Ureter (tissue), 1 donor: ENCODE measurements at regions not wholly inside any gene's neighbourhood (a gene's known extent, or its start where the extent isn't known, plus 50 kb on each side); places are given as distances from the start of the nearest gene placed in this dataset.
A peak's percentile ranks its signal among the peaks of the same experiment; 100 is the strongest.

ENCODE experiments used
- DNase-seq: peaks from one replicate; pipeline ENCODE4 v3.0.0-alpha.2; 2020; ENCODE audit warnings: low spot score
- donor health status: DM: yes; HTN: yes; CAD: no.

DNA sequence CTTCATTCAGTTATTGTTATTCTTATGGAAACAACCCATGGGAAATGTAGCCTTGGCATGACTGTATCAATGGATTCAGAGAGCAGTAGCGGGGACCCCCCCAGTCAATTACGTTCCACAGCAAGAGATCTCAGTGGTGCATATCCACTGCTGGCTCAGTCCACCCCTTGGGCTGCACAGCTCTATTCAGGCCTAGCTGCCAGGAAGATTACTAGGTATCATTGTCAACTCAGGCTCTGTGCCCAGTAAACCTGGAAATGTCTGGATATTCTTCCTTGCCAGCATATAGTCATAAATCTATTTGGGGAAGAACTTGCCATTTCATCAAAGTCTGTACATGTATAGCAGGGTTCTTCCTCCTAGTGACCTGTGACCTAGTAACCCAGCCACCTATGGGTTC is 128.1 kb upstream of the CCDC54 start:
- DNase-seq = no peak

DNA sequence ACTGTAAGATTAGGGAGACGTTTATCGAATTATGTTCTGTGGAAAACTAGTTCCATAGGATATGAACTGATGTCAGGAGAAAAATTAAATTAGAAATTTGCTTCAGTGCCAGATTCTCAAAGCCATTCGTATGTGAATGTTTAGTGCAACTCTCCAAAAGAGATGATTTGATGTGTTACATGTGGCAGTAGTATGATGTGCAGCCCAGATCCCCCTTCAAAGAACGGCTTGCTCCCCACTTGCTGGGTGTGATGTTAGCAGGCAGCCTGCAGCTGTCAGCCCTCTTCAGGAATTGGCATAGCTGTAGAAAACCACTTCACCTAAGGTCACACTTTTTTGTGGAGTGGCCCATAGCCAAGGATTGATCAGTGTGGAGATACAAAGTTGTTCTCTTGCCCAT is 127.0 kb upstream of the CCDC54 start:
- no peak for DNase-seq

DNA sequence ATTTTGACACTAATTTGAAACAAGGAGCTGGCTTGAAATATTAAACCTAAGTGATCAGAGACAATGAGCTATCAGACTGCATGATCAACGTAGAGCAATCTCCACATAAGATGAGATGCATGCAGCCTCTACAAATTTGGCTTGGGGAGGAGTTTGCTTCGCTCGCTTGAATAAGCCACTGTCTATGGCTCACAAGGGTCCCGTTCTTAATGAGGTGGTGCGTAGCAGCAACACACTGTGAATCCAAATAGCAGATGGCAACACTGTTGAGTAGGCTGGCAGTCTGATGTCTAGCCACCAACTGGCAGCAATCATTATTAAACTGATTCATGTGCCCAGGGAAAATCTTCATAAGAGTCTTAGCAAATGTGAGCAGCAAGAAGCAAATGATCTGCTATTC is 125.4 kb upstream of the CCDC54 start:
- no peak for DNase-seq

DNA sequence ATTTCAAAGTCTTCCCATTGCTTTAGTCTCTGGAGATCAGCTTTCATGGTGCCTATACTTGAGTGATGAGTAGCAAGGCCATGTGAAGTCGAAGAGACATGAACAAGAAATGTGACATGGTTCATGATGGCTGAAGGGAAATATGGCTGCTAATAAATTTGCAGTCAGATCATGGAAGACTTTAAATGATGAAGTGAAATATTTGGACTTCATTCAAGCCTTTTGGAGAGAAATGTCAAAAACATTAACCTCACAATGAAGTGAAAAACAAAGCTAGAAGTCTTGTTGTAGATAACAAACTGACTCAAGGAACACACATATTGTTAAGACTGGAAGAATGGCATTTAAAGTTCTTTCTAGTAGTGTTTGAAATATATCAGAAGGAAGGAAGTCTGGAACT is 120.3 kb upstream of the CCDC54 start:
- DNase-seq = no peak

DNA sequence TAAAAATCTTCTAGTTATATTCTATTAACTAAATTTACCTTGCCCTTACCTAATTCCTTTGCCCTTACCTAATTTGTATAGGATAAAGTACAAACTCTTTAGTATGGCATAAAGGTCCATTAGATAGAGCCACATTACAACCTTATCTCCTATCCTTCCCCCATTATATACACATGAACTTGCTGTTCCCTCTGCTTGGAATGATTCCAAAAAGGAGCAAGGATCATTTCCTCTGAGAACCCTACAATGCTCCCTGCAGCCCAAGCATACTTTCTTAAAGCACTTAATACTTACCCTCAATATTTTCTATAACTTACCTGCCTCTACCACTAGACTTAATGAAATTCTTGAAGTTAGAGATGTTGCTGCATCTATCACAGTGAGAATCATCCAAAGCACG is 118.9 kb upstream of the CCDC54 start:
- DNase-seq = no peak

DNA sequence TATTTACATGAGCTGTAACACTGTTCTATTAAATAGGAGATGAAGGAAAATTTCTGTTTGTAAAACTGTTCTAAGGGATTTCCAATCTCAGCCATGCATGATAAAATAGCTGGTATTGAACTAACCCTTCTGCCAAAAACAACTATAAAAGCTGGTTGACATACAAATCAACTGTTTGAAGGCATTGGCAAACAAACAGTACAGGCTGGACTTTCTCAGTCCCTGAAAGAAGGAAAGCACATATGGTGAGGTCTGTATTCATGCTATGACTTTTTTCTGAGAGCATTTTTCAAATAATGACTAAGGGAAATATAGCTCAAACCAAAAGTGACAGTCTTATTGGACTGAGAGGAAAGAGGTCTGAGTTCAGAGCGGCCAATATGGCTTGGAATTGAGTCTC is 117.0 kb upstream of the CCDC54 start:
- DNase-seq = no peak

DNA sequence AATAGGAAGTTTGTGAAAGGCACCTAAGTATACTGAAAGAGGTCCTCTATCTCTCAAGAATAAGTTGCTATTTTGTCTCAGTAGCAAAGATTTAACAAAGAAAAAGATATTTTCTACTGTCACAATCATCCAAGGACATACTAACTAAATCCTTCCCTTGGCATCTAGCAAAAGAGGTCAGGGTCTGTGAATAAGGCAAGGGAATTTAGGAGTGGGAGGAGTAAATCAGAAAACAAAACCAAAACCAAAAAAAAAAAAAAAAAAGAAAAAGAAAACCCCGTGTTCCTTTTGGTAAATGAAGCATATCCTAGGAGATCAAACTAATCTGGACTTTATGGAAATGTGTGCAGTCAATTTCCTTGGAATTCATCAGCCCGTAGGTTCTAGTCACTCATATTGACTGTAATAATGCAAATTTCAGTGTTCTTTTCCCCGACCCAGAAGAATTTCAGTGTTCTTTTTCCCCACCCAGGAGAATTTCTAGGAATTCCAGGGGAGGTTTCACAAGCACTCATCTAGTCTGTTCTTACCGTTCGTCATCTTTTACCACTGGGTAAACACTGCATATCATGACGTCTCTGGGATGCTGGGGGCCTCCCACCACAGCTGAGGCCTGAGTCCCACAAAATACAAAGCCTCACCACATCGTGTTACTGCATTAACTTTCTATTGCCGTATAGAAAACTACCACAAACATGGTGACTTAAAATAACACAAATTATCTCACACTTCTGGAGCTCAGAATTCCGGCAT is 113.8 kb upstream of the CCDC54 start:
- no peak for DNase-seq

DNA sequence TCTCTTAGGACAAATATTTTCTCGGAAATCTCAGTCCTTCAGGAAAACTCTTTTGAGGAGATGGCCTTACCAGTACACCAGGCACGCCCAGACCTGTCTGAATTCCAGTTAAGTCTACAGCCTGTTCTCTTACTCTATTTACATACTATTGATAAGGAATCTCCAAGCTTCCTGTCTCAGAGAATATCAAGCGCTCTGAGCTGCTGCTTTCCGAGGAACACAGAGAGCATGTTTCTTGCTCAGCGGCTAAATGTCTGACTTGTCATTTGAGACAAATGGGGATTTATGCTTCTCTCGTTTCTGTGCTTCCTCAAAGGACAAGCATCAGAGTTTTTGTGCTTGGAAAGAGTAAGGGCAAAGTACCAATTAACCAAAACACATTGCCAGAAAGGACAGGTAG is 112.4 kb upstream of the CCDC54 start:
- peak; percentile 51 for DNase-seq

DNA sequence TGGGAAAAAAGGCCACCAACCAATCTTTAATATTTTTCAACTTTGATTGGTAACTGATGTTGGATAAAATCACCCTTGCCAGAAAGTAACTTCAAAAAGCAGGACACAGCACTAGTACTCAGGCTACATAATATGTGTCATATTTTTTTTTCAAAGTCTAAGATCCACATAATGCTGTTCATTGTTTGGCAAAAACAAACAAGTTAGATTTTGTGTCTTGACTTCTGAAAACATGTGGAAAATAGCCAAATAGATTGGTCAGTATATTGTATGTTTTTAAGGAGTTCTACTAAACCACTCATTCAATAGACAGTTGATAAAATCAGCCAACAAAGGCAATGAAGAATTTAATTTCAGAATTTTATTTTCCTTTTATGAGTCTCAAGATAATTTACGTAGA is 111.7 kb upstream of the CCDC54 start:
- no peak for DNase-seq

DNA sequence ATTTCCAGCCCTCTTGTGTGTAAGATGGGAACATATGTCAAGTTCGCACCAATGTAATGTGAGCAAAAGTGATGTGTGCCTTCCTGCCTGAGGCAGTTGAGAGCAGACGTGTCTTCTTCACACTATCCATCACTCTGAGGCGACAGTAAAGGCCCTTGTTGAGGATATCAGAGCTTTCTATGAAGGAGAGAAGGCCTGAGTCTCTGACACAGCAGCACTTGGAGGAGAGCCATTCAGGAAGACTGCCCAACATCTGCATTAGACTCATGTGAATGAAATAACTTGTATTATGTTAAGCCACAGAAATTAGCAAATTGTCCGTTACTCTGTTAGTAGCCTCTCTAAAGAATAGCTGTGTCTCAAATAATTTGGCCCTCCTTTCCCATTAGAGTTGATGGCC is 108.8 kb upstream of the CCDC54 start:
- no peak for DNase-seq

DNA sequence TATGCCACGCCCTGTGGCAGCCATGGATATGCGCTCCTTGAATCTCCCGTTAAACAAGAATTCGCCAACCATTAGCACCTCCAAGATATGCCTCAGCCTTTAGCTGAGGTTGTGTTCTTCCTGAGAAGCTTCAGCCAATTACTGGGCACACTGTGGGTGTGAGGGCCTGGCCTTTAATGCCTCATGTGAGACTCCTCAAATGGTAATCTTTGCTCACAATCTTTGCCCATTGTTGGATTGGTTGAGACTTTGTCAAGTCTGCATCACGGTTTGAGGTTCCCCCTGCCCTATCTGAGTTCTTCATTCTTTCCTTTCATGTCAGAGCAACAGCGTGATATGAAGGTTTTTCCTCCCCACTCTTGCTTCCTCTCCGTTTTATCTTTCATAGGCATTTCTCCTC is 108.1 kb upstream of the CCDC54 start:
- DNase-seq = no peak

DNA sequence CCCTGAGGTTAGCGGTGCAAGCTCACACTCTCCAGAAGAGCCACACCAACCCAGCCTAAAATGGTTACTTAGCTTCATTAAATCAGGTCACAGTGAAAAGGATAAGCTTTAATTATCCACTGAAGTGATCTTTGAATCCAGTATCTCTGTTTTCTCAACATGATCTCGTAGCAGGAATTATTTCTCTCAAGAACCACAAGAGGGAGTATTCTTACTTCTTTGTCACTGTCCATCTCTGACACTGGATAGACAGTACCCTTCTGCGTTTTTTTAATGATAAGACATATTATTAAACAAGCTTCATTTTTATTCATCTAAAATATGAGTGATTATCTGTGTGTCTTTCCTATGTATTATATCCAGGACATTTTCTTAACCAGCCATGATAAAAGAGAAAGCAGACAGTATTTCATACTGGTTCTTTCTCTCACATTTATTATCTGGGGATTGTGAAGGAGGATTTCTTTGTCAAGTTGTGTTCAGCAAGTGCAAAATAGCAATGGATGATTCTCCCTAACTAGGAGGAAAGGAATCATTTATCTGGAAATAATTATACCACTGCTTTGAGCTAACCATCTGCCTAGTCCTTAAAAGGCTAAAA is 105.4 kb upstream of the CCDC54 start:
- DNase-seq = no peak

DNA sequence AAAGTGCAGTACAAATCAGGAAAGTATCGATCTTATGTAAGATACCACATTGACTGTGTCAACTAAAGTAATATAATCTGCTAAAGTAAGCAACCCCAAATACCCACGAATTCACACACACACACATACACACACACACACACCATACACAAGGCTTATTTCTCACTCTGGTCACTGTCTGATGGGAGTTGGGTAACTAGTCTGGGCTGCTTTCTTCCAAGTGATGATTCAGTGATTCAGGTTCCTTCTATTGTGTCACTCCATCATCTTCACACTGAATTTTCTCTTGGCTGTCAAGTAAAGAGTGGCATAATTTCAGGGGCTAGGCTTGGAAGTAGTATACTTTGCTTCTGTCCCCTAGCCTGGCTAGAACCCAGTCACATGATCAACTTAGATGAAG is 104.8 kb upstream of the CCDC54 start:
- DNase-seq = no peak

DNA sequence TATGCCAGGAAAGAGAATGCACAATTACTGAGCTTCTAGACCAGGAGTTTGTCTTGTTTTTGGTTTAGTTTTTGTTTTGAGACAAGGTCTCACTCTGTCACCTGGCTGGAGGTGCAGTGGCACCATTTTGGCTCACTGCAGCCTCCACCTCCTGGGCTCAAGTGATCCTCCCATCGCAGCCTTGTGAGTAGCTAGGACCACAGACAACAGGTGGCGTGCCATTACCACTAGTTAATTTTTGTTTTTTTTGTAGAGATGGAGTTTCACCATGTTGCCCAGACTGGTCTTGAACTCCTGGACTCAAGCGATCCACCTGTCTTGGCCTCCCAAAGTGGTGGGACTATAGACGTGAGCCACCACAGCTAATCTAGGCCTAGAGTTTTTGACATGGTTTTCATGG is 104.4 kb upstream of the CCDC54 start:
- DNase-seq = no peak

DNA sequence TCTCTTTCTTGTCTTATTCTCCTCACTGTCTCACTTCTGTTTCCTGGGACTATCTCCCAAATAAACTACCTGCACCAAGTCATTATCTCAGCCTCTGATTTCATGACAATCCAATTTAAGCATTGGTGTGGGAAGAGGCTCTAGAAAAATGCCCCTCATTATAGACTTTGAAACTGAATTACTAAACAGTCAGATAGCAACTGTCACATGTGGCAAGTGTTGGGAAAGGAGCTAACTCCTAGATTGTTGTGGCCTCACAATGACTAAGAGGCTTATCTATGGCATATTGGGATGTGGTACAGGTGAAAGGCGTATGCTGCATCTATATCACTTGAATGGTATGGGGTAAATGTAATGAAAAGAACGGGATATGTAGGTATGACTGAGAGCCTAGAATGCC is 103.5 kb upstream of the CCDC54 start:
- no peak for DNase-seq

DNA sequence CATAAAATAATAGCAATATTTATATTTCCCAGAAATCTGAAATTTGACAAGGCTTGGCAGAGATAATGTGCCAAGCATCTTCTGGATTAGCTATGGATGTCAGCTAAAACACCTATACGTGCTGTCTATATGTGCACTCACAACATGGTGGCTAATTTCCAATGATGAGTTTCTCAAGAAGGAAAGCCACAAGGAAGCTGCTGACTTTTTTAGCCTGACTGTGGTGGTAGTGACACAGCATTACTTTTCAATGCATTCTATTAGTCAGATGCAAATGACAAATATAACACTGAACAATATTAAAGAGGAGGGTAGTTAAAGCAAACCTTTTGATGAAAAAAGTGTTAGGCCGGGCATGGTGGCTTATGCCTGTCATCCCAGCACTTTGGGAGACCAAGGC is 101.7 kb upstream of the CCDC54 start:
- no peak for DNase-seq

DNA sequence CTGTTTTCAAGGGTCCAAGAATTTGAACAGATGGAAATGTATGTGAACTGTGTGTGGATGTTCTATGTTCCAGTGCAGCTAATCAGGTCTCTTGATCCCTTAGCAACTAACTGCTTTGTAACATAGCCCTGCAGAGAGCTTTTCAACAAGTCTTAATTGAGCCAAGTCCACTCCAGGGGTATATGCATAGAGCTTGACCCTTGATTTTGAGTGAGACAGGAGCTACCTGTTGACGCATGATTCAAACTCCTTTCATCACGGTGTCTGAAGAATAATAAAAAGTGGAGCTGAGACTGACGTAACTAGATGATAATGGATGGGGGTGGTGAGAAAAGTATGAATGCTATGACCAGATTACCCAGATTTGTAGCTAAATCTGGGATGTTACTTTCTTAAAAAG is 93.3 kb upstream of the CCDC54 start:
- no peak for DNase-seq

DNA sequence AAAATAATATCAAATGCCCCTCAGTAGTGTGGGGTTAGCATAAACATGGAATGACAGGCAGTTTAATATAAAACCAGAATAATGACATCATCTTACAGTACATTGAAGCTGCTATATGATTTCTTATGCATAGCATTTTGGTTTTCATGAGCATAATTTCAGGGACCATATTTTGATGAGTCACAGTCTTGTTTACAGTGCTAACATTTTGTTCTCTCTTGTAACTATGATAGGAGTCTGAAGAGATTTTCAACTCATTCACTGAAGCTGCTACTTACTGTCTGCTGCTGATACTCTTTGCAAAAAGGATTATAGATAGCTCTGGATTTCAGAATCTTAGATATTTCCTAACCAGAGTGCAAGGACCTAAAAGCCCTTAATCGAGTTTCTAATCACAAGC is 92.6 kb upstream of the CCDC54 start:
- no peak for DNase-seq

DNA sequence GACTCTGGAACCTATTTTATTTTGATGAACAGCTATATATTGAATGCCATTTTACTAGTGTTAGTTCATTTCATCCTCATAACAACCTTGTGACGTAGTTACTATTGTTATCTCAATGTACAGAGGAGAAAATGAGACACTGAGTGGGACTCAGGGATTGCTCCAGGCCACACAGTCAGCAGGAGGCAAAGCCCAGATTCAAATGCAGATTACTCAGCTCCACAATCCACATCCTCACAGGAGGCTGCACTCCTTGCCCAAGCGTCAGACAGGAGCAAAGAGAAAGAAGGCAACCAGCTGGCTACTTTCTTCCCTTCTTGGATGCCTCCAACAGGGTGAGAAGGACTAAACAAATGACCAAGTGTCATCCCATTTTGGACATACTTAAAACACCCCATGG is 92.0 kb upstream of the CCDC54 start:
- no peak for DNase-seq

DNA sequence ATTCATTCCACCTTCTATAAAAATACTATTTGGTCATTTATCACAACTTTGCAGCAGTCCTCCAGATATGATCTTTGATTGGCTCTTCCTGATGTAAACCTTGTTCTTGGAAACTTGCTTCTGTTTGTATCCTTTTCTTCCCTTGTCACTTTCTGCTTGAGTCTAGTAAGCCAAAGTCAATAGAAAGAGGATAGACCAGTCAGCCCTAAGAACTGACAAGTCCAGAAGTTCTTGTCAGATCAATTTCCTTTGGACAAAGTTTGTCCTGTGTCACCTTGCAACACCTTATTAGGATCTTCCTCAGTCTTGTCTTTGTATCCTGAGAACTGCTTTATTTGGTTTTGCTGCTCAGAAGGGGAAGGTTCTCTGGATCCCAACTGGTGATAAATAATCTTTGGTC is 87.9 kb upstream of the CCDC54 start:
- DNase-seq = no peak

DNA sequence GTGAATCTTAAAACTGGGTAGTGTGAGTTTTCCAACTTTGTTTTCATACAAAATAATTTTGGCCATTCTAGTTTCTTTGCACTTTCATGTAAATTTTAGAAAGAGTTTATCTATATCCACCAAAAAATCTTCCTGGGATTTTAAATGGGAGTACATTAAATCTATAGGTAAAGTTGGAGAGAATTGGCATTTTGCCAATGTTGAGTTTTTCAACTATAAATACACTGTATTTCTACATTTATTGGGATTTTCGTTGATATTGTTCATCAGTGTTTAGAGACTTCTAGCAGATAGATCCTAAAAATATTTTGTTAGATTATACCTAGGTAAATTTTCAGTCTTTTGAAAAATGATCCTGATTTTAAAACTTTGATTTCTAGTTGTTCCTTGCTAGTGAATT is 83.1 kb upstream of the CCDC54 start:
- no peak for DNase-seq

DNA sequence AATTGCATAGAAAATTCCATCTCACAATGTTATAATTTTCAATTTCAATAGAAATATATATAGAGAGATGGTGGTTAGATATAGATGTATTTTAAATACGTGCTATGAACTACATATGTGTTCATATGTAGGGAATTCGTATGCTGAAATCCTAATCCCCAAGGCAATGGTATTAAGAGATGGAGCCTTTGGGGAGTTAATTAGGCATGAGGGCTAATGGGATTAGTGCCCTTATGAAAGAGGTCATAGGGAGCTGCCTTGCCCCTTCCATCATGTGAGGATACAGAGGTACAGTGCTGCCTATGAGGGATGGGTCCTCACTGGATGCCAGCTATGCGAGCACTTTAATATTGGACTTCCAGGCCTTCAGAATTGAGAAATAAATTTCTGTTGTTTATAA is 79.6 kb upstream of the CCDC54 start:
- DNase-seq = no peak

DNA sequence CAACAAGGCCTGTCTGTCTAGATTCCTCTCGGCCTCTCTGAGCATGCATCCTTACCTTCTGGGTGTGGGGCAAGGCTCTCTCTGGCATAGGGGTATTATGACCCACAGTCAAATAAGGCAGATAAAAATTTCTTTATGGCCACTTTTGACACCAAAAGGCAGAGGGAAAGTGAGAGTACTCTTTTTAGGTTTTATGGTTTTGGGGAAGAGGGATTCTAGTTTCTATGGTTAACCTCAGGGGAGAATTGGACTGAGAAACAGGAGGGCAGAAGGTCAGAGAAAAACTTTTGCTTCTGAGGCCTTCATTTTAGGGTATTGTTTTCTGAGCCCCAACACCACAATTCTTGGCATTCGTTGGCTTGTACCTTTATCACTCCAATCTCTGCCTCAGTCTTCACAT is 70.0 kb upstream of the CCDC54 start:
- no peak for DNase-seq

DNA sequence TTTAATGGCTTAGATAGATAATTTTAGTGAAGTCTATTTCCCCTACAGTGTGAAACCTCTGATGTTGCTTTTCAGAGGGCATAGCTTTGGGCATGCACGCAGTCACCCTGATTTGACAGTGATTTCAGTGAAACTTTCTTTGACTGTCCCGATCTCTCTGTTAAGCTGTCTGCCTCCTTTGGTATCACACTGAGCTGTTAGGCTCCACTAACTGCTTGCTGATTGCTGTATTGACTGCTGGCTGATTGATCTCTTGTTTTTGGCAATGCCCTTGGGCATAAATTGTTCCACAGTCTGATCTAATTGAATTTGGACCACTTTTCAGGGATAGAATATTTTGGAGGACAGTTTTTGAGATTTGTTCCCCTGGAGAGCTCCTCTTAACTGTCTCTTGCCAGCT is 68.5 kb upstream of the CCDC54 start:
- DNase-seq = no peak
